Nephron (organoid): ENCODE measurements at regions not wholly inside any gene's neighbourhood (a gene's known extent, or its start where the extent isn't known, plus 50 kb on each side); places are given as distances from the start of the nearest gene placed in this dataset.

ENCODE experiments used
- H3K27ac Mint-ChIP-seq, 3 experiments: 2 replicates each; pipeline ENCODE4 v1.8.0; 2020; ENCODE audit warnings: mixed read lengths in 3 of 3, mild to moderate bottlenecking in 2 of 3, moderate library complexity in 1 of 3
- H3K27me3 Mint-ChIP-seq: 2 replicates; pipeline ENCODE4 v1.8.0; 2021; ENCODE audit warnings: low read depth, mild to moderate bottlenecking, moderate library complexity, mixed read lengths
- H3K36me3 Mint-ChIP-seq: 2 replicates; pipeline ENCODE4 v1.8.0; 2020; ENCODE audit warnings: low read depth, mixed read lengths
- H3K4me1 Mint-ChIP-seq: 2 replicates; pipeline ENCODE4 v1.8.0; 2020; ENCODE audit warnings: mixed read lengths
- H3K4me3 Mint-ChIP-seq, 3 experiments: 2 replicates each; pipeline ENCODE4 v1.8.0; 2020; ENCODE audit warnings: mild to moderate bottlenecking in 3 of 3, mixed read lengths in 3 of 3, moderate library complexity in 2 of 3
- H3K9me3 Mint-ChIP-seq: 2 replicates; pipeline ENCODE4 v1.8.0; 2020; ENCODE audit warnings: mixed read lengths
- TF ChIP-seq, protein P1 (sequence below), 3 experiments: fragments of 200-600 bp; sonication (generic); IDR thresholded peaks; one replicate each; pipeline ENCODE4 v1.5.0; 2021; ENCODE audit warnings: antibody characterized with exemption in 3 of 3; ENCODE audit not compliant: unreplicated experiment in 3 of 3

DNA sequence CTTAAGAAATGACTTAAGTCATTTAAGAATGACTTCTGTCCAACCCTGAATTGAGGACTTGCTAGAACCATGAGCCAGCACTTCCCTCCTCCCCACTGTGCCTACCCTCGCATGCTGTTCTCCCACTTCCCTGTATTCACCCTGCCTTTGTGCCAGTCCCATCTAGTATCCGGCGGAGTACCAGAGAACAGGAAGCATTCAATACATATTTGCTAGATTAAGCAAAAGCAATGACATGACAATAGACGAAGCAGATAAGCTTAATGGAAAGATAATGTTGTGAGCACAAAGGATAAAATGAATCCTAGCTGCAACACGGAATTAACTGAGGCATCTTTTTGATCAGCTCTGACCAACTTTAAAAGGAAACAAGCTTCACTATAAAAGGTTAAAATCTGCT is 328.5 kb downstream of the TDRD15 start:
- no peaks in the 10 kb centered on the region for H3K4me1 Mint-ChIP-seq
- no peak overlapping the region for H3K4me3 Mint-ChIP-seq
- H3K9me3 Mint-ChIP-seq = peaks cover 3% of the 10 kb centered on the region
- H3K36me3 Mint-ChIP-seq = no peaks in the 10 kb centered on the region
- H3K27ac Mint-ChIP-seq = no peak overlapping the region
- H3K27me3 Mint-ChIP-seq = peaks cover 8% of the 10 kb centered on the region
- TF ChIP-seq, protein P1, sequence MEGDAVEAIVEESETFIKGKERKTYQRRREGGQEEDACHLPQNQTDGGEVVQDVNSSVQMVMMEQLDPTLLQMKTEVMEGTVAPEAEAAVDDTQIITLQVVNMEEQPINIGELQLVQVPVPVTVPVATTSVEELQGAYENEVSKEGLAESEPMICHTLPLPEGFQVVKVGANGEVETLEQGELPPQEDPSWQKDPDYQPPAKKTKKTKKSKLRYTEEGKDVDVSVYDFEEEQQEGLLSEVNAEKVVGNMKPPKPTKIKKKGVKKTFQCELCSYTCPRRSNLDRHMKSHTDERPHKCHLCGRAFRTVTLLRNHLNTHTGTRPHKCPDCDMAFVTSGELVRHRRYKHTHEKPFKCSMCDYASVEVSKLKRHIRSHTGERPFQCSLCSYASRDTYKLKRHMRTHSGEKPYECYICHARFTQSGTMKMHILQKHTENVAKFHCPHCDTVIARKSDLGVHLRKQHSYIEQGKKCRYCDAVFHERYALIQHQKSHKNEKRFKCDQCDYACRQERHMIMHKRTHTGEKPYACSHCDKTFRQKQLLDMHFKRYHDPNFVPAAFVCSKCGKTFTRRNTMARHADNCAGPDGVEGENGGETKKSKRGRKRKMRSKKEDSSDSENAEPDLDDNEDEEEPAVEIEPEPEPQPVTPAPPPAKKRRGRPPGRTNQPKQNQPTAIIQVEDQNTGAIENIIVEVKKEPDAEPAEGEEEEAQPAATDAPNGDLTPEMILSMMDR (IDR thresholded peaks at IDR 0.05; ENCODE audit: unreplicated experiment in 3 of 3) = no peak

- TF ChIP-seq, protein P1 (IDR thresholded peaks at IDR 0.05; ENCODE audit: unreplicated experiment in 3 of 3) = no peak
- peaks cover 3% of the 10 kb centered on the region for H3K9me3 Mint-ChIP-seq
- no peak overlapping the region for H3K27ac Mint-ChIP-seq
- no peaks in the 10 kb centered on the region for H3K4me1 Mint-ChIP-seq
- peaks cover 8% of the 10 kb centered on the region for H3K27me3 Mint-ChIP-seq
- no peak overlapping the region for H3K4me3 Mint-ChIP-seq
- no peaks in the 10 kb centered on the region for H3K36me3 Mint-ChIP-seq
These were observed 328.9 kb downstream of the TDRD15 start for GRCh38 chr2:21452678-21453077.

DNA sequence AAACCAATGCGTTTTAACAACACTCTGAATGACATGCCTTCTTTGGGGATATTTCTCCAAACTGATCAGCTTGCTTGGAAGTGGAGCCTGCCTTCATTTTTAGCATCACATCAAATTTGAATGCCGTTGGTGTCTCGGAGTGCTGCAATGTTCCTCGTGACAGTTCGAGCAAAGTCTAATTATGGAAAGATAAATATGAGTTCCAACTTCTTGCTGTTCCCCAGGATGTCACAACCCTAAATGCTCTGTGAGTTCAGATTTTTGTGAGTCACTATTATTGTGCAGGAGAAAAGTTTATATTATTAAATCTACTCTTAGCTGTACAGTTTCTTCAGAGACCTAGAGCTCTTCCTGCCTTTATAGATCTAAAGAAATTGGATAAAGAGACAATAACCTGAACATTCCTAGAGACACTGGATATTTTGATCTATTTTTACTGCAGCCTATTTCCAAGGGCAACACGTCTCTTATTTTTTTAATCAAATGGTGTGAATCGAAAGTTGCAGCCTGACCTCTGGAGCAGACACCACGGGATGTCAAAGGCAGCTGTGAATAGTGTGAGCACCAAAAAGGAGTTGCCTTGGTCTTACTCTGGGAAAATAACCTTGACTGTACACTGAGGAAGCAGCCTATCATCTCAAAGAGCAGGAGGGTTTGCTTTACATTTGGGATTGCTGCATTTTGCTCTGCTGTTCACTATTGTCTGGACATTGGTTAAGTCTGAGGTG is 330.1 kb downstream of the TDRD15 start:
- Mint-ChIP-seq H3K27ac (no peak overlapping the region), H3K4me3 (no peak overlapping the region)
- TF ChIP-seq, protein P1 (IDR thresholded peaks at IDR 0.05; ENCODE audit: unreplicated experiment in 3 of 3) = no peak

DNA sequence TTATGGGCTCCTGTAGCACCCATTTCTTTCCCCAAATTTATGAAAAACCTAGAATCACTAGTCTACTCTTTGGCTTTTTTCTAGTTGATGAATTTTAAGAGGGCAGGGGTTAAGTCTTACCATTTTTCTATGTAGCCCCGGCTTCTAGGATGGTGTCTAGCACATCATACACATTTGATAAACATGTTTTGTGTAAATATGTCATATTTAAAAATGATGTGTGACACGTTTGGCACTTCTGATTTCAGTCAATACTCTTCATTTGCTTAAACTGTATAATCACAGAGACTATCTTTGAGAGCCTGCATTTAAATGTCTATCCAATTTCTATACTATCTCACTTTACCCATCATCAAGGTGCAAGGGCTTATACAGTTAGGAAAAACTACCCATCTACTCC is 331.1 kb downstream of the TDRD15 start:
- no peaks in the 10 kb centered on the region for H3K4me1 Mint-ChIP-seq
- no peak overlapping the region for H3K4me3 Mint-ChIP-seq
- H3K36me3 Mint-ChIP-seq = no peaks in the 10 kb centered on the region
- no peak overlapping the region for H3K27ac Mint-ChIP-seq
- peaks cover 8% of the 10 kb centered on the region for H3K27me3 Mint-ChIP-seq
- H3K9me3 Mint-ChIP-seq = peaks cover 19% of the 10 kb centered on the region
- TF ChIP-seq, protein P1 (IDR thresholded peaks at IDR 0.05; ENCODE audit: unreplicated experiment in 3 of 3) = no peak

More for the DNA sequence above, 330.1 kb downstream of the TDRD15 start:
- Mint-ChIP-seq H3K36me3 (no peaks in the 10 kb centered on the region), H3K9me3 (peaks cover 11% of the 10 kb centered on the region), H3K4me1 (no peaks in the 10 kb centered on the region), H3K27me3 (peaks cover 8% of the 10 kb centered on the region)

- Mint-ChIP-seq H3K4me3 (no peak overlapping the region), H3K27ac (no peak overlapping the region), H3K9me3 (peaks cover 25% of the 10 kb centered on the region), H3K4me1 (peaks cover 5% of the 10 kb centered on the region), H3K36me3 (no peaks in the 10 kb centered on the region), H3K27me3 (peaks cover 3% of the 10 kb centered on the region)
- TF ChIP-seq, protein P1 (IDR thresholded peaks at IDR 0.05; ENCODE audit: unreplicated experiment in 3 of 3) = no peak
These were observed 338.0 kb downstream of the TDRD15 start for GRCh38 chr2:21461754-21462240.
